GM10266 (cell line): ENCODE measurements at regions not wholly inside any gene's neighbourhood (a gene's known extent, or its start where the extent isn't known, plus 50 kb on each side); places are given as distances from the start of the nearest gene placed in this dataset.
"Not testable (repeated sequence)": the region's sequence is repeated elsewhere in the genome, so short reads cannot be mapped to it uniquely, and the experiment has no call there.

Experiments used
- DNase-seq: peaks from one replicate; pipeline ENCODE4 v3.0.0; 2012; ENCODE audit errors: extremely low spot score
- TF ChIP-seq, protein P1 (sequence below): IDR thresholded peaks from 2 replicates; pipeline ENCODE4 v1.5.1; 2012; ENCODE audit warnings: mild to moderate bottlenecking, low read depth; ENCODE audit not compliant: control insufficient read depth, insufficient read depth; ENCODE audit errors: missing control alignments

DNA sequence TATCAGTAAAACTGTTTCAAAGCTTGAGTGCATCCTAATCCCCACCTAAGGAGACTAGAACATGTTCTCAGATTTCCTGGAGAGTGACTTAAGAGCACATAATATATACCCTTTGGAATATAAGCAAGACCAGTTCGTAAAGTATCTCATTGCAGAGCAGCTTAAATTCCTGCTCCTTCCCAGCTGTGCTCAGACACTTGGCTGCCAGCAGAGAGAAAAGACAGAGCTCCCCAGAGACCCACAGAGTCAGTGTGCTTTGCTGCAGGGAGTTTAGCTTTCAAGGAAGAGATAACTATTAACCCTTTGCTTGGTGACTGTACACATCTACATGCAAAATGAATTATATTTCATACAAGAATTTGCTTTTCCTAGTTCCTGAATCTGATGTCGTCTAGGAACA is 338.1 kb upstream of the ARHGEF26 start:
- TF ChIP-seq, protein P1, sequence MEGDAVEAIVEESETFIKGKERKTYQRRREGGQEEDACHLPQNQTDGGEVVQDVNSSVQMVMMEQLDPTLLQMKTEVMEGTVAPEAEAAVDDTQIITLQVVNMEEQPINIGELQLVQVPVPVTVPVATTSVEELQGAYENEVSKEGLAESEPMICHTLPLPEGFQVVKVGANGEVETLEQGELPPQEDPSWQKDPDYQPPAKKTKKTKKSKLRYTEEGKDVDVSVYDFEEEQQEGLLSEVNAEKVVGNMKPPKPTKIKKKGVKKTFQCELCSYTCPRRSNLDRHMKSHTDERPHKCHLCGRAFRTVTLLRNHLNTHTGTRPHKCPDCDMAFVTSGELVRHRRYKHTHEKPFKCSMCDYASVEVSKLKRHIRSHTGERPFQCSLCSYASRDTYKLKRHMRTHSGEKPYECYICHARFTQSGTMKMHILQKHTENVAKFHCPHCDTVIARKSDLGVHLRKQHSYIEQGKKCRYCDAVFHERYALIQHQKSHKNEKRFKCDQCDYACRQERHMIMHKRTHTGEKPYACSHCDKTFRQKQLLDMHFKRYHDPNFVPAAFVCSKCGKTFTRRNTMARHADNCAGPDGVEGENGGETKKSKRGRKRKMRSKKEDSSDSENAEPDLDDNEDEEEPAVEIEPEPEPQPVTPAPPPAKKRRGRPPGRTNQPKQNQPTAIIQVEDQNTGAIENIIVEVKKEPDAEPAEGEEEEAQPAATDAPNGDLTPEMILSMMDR, result no peak
- DNase-seq, result no peak

DNA sequence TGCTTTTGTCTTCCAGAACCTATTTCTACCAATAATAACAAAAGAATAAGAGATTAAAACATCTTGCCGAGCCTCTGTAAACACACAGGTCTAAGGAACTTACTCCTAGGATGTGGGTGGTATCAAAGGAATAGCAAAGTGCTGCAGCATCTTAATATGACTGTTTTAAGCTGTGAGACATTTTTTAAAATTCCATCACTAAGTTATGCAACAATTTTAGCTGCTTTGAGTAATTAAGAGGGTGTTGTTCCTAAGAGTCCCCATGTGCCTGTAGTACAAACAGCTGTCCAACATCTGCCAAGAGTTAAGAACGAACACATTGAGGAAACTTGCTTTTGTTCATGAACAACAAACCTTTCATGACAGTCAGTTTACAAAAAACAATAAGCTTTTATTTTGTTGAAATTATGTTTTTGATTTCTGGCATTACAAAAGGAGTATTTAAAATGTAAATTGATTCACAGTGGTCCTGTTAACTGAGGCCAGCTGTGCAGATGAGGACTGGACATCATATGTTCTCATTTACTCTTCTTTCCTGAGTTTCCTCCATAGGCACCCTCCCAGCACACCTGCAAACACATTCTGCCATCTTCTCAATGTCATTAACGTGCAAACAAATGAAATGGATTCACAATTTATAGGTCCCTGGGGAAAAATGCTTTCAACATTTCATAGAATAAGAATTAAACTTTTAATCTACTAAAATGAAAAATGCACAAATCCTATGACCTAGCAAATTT is 337.3 kb upstream of the ARHGEF26 start:
- no peak for DNase-seq
- TF ChIP-seq, protein P1, result no peak

DNA sequence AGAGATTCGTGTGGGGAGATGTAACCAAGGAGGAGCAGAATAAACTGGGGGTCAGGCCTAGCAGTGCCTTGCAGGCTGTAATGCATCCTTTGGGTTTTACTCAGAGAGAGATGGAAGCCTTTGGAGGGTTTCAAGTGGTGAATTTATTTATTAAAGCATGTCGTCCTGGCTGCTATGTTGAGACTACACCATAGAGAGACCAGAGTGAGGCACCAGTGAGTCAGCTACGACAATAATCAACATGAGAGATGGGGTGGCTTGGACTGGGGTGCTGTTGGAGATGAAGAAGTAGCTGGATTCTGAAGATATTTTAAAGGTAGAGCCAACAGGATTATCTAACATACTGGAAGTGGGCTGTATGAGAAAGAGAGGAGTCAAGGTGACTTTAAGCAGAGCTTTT is 335.3 kb upstream of the ARHGEF26 start:
- TF ChIP-seq, protein P1, result no peak
- DNase-seq, result no peak

GRCh38 chr3:153789380-153789779 is 331.8 kb upstream of the ARHGEF26 start:
- TF ChIP-seq, protein P1, result no peak
- DNase-seq, result no peak

- DNase-seq, result not testable (repeated sequence)
These were observed 324.1 kb upstream of the ARHGEF26 start for GRCh38 chr3:153797056-153797455.

DNA sequence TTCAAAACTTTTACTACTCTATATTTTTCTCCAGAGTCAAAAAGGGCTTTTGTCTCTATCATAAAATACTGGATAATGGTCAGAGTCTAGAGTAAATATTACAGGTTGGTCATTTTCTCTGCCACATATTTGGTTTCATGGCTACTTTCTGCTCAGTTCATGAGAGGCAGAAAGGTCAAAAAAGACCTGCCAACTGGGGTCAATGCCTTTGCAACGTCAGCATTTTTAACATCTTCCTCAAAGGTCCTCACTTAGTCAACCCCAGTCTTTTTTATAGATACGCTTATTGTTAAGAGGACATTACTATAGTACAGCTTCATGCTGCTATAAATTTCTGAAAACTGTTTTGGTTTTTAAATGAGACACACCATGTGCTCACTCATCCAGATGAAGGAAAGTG is 312.1 kb upstream of the ARHGEF26 start:
- TF ChIP-seq, protein P1, result no peak

DNA sequence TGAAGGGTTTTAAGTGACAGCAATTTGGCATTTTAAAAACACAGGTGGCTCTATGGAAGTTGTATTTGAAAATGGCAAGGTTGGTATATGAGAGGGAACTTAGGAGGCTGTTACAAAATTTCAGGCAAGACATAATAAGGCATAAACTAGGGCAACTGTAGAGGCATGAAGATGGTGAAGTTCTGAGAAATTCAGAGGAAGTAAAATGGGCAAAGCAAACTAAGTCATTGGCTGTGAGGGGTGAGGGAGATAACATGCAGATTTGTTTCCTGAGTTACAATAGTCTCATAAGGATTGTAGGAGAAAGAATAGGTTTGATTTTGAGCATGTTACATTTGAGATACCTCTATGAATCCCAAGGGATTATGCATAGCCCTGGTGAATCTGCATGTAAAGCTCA is 302.9 kb upstream of the ARHGEF26 start:
- no peak for DNase-seq
- TF ChIP-seq, protein P1, result no peak

More for the DNA sequence above, 312.1 kb upstream of the ARHGEF26 start:
- no peak for DNase-seq

GRCh38 chr3:153820035-153820434 is 301.2 kb upstream of the ARHGEF26 start:
- TF ChIP-seq, protein P1, result no peak
- DNase-seq, result no peak

GRCh38 chr3:153828346-153828745 is 292.8 kb upstream of the ARHGEF26 start:
- DNase-seq, result not testable (repeated sequence)
